H9 (cell line): ENCODE measurements at regions not wholly inside any gene's neighbourhood (a gene's known extent, or its start where the extent isn't known, plus 50 kb on each side); places are given as distances from the start of the nearest gene placed in this dataset.
"Not testable (repeated sequence)": the region's sequence is repeated elsewhere in the genome, so short reads cannot be mapped to it uniquely, and the experiment has no call there.

Experiments
- DNase-seq: peaks from one replicate; pipeline ENCODE4 v3.0.0-alpha.2; 2017
- H2AFZ ChIP-seq: one replicate; pipeline ENCODE4 v1.6.1; 2013; ENCODE audit warnings: mild to moderate bottlenecking, low read length, control low read depth, moderate library complexity
- H2AK5ac ChIP-seq: 2 replicates; pipeline ENCODE4 v1.6.1; 2013; ENCODE audit warnings: low read length, control low read depth, mixed read lengths; ENCODE audit not compliant: insufficient read length
- H2BK120ac ChIP-seq: one replicate; pipeline ENCODE4 v1.6.1; 2013; ENCODE audit warnings: low read depth, mild to moderate bottlenecking, low read length, control low read depth, inconsistent platforms; ENCODE audit not compliant: poor library complexity, severe bottlenecking
- H2BK12ac ChIP-seq: 2 replicates; pipeline ENCODE4 v1.6.1; 2013; ENCODE audit warnings: low read length, control low read depth, mixed read lengths, low read depth; ENCODE audit not compliant: insufficient read length
- H2BK15ac ChIP-seq: 2 replicates; pipeline ENCODE4 v1.6.1; 2013; ENCODE audit warnings: low read depth, low read length, control low read depth
- H2BK20ac ChIP-seq: one replicate; pipeline ENCODE4 v1.6.1; 2013; ENCODE audit warnings: low read depth, mild to moderate bottlenecking, low read length, control low read depth, inconsistent platforms; ENCODE audit not compliant: poor library complexity, severe bottlenecking
- H2BK5ac ChIP-seq: 2 replicates; pipeline ENCODE4 v1.6.1; 2013; ENCODE audit warnings: low read length, control low read depth, mixed read lengths; ENCODE audit not compliant: insufficient read length
- H3K14ac ChIP-seq: 2 replicates; pipeline ENCODE4 v1.6.1; 2013; ENCODE audit warnings: low read length, control low read depth; ENCODE audit not compliant: insufficient read depth
- H3K18ac ChIP-seq: 2 replicates; pipeline ENCODE4 v1.6.1; 2013; ENCODE audit warnings: low read depth, mild to moderate bottlenecking, mixed read lengths, low read length, control low read depth; ENCODE audit not compliant: insufficient read length
- H3K23ac ChIP-seq: 2 replicates; pipeline ENCODE4 v1.6.1; 2013; ENCODE audit warnings: low read length, control low read depth, mixed read lengths, low read depth; ENCODE audit not compliant: insufficient read length
- H3K23me2 ChIP-seq: 2 replicates; pipeline ENCODE4 v1.6.1; 2013; ENCODE audit warnings: low read depth, mild to moderate bottlenecking, mixed read lengths, low read length, control low read depth; ENCODE audit not compliant: insufficient read length, poor library complexity, severe bottlenecking
- H3K27ac ChIP-seq: 2 replicates; pipeline ENCODE4 v1.5.1; 2013; ENCODE audit warnings: low read length, control low read depth, mixed read lengths, low read depth; ENCODE audit not compliant: insufficient read length
- H3K27me3 ChIP-seq: 2 replicates; pipeline ENCODE4 v1.6.1; 2013; ENCODE audit warnings: low read length, control low read depth, inconsistent platforms; ENCODE audit not compliant: insufficient read depth
- H3K4ac ChIP-seq: 2 replicates; pipeline ENCODE4 v1.6.1; 2013; ENCODE audit warnings: low read depth, mild to moderate bottlenecking, control low read depth, inconsistent platforms, low read length, moderate library complexity
- H3K4me1 ChIP-seq: 2 replicates; pipeline ENCODE4 v1.6.1; 2013; ENCODE audit warnings: low read length, control low read depth, inconsistent platforms; ENCODE audit not compliant: insufficient read depth
- H3K4me2 ChIP-seq: 2 replicates; pipeline ENCODE4 v1.6.1; 2013; ENCODE audit warnings: low read length, control low read depth, mixed read lengths; ENCODE audit not compliant: insufficient read length, insufficient read depth
- H3K56ac ChIP-seq: 2 replicates; pipeline ENCODE4 v1.6.1; 2013; ENCODE audit warnings: low read depth, mild to moderate bottlenecking, mixed read lengths, low read length, control low read depth; ENCODE audit not compliant: insufficient read length
- H3K79me1 ChIP-seq: 2 replicates; pipeline ENCODE4 v1.6.1; 2013; ENCODE audit warnings: low read depth, mild to moderate bottlenecking, moderate library complexity, low read length, control low read depth, inconsistent platforms; ENCODE audit not compliant: insufficient read depth, poor library complexity, severe bottlenecking
- H3K79me2 ChIP-seq: 2 replicates; pipeline ENCODE4 v1.6.1; 2013; ENCODE audit warnings: low read length, control low read depth, inconsistent platforms; ENCODE audit not compliant: insufficient read depth
- H3K9ac ChIP-seq: 2 replicates; pipeline ENCODE4 v1.6.1; 2013; ENCODE audit warnings: low read length, control low read depth, mixed read lengths; ENCODE audit not compliant: insufficient read length; ENCODE audit errors: extremely low read depth
- H3K9me3 ChIP-seq: one replicate; pipeline ENCODE4 v1.6.1; 2013; ENCODE audit warnings: low read depth, low read length, inconsistent platforms; ENCODE audit not compliant: control insufficient read depth
- H3T11ph ChIP-seq: one replicate; pipeline ENCODE4 v1.6.1; 2013; ENCODE audit warnings: mild to moderate bottlenecking, low read length, control low read depth, inconsistent platforms
- H4K20me1 ChIP-seq: one replicate; pipeline ENCODE4 v1.6.1; 2013; ENCODE audit not compliant: control insufficient read depth, insufficient read length, insufficient read depth
- H4K5ac ChIP-seq: 2 replicates; pipeline ENCODE4 v1.6.1; 2013; ENCODE audit warnings: low read depth, mild to moderate bottlenecking, mixed read lengths, low read length, control low read depth; ENCODE audit not compliant: insufficient read length
- H4K8ac ChIP-seq: replicated peaks from 2 replicates; pipeline ENCODE4 v1.6.1; 2013; ENCODE audit warnings: low read length, control low read depth, mixed read lengths, low read depth; ENCODE audit not compliant: insufficient read length
- H4K91ac ChIP-seq: 2 replicates; pipeline ENCODE4 v1.6.1; 2013; ENCODE audit warnings: low read depth, mild to moderate bottlenecking, moderate library complexity, mixed read lengths, low read length, control low read depth; ENCODE audit not compliant: insufficient read length
- H3K27ac Mint-ChIP-seq, 3 experiments: 2 replicates in 2 of 3; 3 replicates in 1 of 3; pipeline ENCODE4 v1.8.0; 2020 to 2021; ENCODE audit warnings: mixed read lengths in 3 of 3, mild to moderate bottlenecking in 1 of 3, moderate library complexity in 1 of 3
- H3K27me3 Mint-ChIP-seq: 2 replicates; pipeline ENCODE4 v1.8.0; 2021; ENCODE audit warnings: low read depth, mild to moderate bottlenecking, moderate library complexity, mixed read lengths
- H3K36me3 Mint-ChIP-seq, 3 experiments: 2 replicates in 2 of 3; 3 replicates in 1 of 3; pipeline ENCODE4 v1.8.0; 2020 to 2021; ENCODE audit warnings: low read depth in 3 of 3, mixed read lengths in 3 of 3; ENCODE audit not compliant: insufficient read depth in 1 of 3
- H3K4me1 Mint-ChIP-seq, 2 experiments: 2 replicates each; pipeline ENCODE4 v1.8.0; 2020; ENCODE audit warnings: mixed read lengths in 2 of 2
- H3K4me3 Mint-ChIP-seq, 2 experiments: 2 replicates in 1 of 2; 3 replicates in 1 of 2; pipeline ENCODE4 v1.8.0; 2020 to 2021; ENCODE audit warnings: mild to moderate bottlenecking in 2 of 2, mixed read lengths in 2 of 2, moderate library complexity in 1 of 2
- H3K9me3 Mint-ChIP-seq, 2 experiments: 2 replicates in 1 of 2; 3 replicates in 1 of 2; pipeline ENCODE4 v1.8.0; 2020; ENCODE audit warnings: mild to moderate bottlenecking in 2 of 2, mixed read lengths in 2 of 2, moderate library complexity in 1 of 2
- WGBS: extraction: QIAGEN DNeasy Blood & Tissue Kit; methylation state at CpG from one replicate; pipeline ENCODE4 v1.1.7; 2013; ENCODE audit warnings: missing lambda C conversion rate, low lambda C conversion rate, mixed read lengths; ENCODE audit not compliant: insufficient read length; ENCODE audit errors: extremely low coverage; 5-methylcytosine and 5-hydroxymethylcytosine counted together

GRCh38 chr2:110287253-110287652 lies 74.9 kb upstream of the MTLN start:
- not testable (repeated sequence) for H2BK15ac ChIP-seq, H3K27ac Mint-ChIP-seq, H2BK20ac ChIP-seq, H3K4me2 ChIP-seq, H4K8ac ChIP-seq, H2AFZ ChIP-seq, H3K27me3 Mint-ChIP-seq, H3K23me2 ChIP-seq, H4K20me1 ChIP-seq, H3K23ac ChIP-seq, H3K56ac ChIP-seq, H3K79me2 ChIP-seq, H3K4me1 Mint-ChIP-seq, H3K18ac ChIP-seq, H3K4me1 ChIP-seq, H2BK120ac ChIP-seq, H2BK5ac ChIP-seq, H3K4ac ChIP-seq, H3K27me3 ChIP-seq, H3K9me3 ChIP-seq, H4K5ac ChIP-seq, H2AK5ac ChIP-seq, H3K27ac ChIP-seq, H3T11ph ChIP-seq, H3K4me3 Mint-ChIP-seq, DNase-seq, H2BK12ac ChIP-seq, H4K91ac ChIP-seq, H3K9ac ChIP-seq, H3K9me3 Mint-ChIP-seq, H3K36me3 Mint-ChIP-seq, H3K79me1 ChIP-seq, H3K14ac ChIP-seq
- no CpG with 5 or more reads among the region's 3 CpGs for WGBS

DNA sequence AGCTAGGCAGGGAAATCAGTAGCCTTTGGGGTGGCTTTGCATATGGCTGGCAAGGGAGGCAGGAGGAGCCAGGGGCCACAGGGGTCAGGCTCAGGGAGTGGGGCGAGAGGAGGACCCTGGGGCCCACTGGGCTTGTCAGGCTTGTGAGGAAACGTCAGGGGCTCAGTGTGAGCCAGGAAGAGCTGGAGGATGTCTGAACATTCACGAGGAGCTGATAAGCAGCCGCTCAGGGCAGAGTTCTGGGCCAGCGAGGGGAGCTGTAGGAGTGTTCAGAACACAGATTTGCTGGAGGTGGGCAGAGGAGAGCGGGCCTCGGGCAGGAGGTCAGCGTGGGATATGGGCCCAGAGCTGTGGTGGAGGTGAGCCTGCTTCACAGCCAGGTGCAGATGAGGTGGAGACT lies 72.7 kb upstream of the MTLN start:
- H4K8ac ChIP-seq, H3K9me3 Mint-ChIP-seq, H3K4me1 Mint-ChIP-seq, H2BK20ac ChIP-seq, H2BK15ac ChIP-seq, H3K36me3 Mint-ChIP-seq, H2BK120ac ChIP-seq, H4K20me1 ChIP-seq, H3K27me3 Mint-ChIP-seq, H3K4me1 ChIP-seq, H3K18ac ChIP-seq, H3K23ac ChIP-seq, H2BK12ac ChIP-seq, H4K91ac ChIP-seq, H3T11ph ChIP-seq, H3K9ac ChIP-seq, H3K79me2 ChIP-seq, H2AK5ac ChIP-seq, H2AFZ ChIP-seq, H3K27ac Mint-ChIP-seq, H3K56ac ChIP-seq, H3K4ac ChIP-seq, H2BK5ac ChIP-seq, H3K23me2 ChIP-seq, H3K9me3 ChIP-seq, H3K14ac ChIP-seq, H3K27me3 ChIP-seq, H3K4me2 ChIP-seq, H3K4me3 Mint-ChIP-seq, H3K27ac ChIP-seq, DNase-seq, H4K5ac ChIP-seq, H3K79me1 ChIP-seq: not testable (repeated sequence)
- WGBS, result no CpG with 5 or more reads among the region's 8 CpGs

DNA sequence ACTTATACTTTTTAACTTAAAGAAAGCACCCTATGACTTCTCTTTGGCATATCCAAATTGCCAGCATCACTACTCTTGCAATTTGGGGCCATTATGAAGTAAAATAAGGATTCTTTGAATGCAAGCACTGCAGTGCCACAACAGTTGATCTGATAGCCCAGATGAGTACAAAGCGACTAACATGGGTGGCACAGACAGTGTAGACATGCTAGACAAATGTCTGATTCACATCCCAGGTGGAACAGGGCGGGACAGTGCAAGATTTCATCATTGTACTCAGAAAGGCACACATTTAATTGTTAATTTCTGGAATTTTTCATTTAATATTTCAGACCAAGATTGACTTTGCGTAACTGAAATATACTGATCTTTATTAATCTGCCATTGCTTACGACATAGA lies 68.5 kb upstream of the MTLN start:
- WGBS, result no CpG with 5 or more reads among the region's 4 CpGs

More for the DNA sequence above, 68.5 kb upstream of the MTLN start:
- H3K27me3 ChIP-seq, H3K27me3 Mint-ChIP-seq, H2AFZ ChIP-seq, H3K27ac Mint-ChIP-seq, H3K23ac ChIP-seq, H3K9me3 ChIP-seq, H4K20me1 ChIP-seq, H4K91ac ChIP-seq, H3K14ac ChIP-seq, H3K9ac ChIP-seq, H3K36me3 Mint-ChIP-seq, H3K79me1 ChIP-seq, H3K4me2 ChIP-seq, H3K23me2 ChIP-seq, H3K4ac ChIP-seq, H2AK5ac ChIP-seq, H2BK120ac ChIP-seq, DNase-seq, H3T11ph ChIP-seq, H3K9me3 Mint-ChIP-seq, H3K4me1 ChIP-seq, H2BK15ac ChIP-seq, H4K5ac ChIP-seq, H3K4me1 Mint-ChIP-seq, H2BK12ac ChIP-seq, H3K18ac ChIP-seq, H4K8ac ChIP-seq, H3K4me3 Mint-ChIP-seq, H3K79me2 ChIP-seq, H3K27ac ChIP-seq, H2BK5ac ChIP-seq, H2BK20ac ChIP-seq, H3K56ac ChIP-seq: not testable (repeated sequence)
